Calu3 (cell line): ENCODE measurements at regions not wholly inside any gene's neighbourhood (a gene's known extent, or its start where the extent isn't known, plus 50 kb on each side); places are given as distances from the start of the nearest gene placed in this dataset.

Experiments
- BruUV-seq: library from RNA; stranded (reverse); fragments of 400-500 nt; replicated peaks from 2 replicates; lab custom pipeline; 2021; lab: Mats Ljungman, UMichigan
- CTCF ChIA-PET: fragments of 300-600 bp; sonication (Branson Sonifier 250); formaldehyde crosslinking; loops from one replicate; lab custom pipeline; 2022; ENCODE audit warnings: antibody characterized with exemption; lab: Charles Lee
- DNase-seq: peaks from one replicate; pipeline ENCODE4 v3.0.0; 2022
- H3K27ac Mint-ChIP-seq: one replicate; pipeline ENCODE4 v1.8.0; 2022; ENCODE audit warnings: mixed read lengths; ENCODE audit not compliant: unreplicated experiment
- H3K27me3 Mint-ChIP-seq: one replicate; pipeline ENCODE4 v1.8.0; 2022; ENCODE audit warnings: mixed read lengths; ENCODE audit not compliant: unreplicated experiment
- H3K36me3 Mint-ChIP-seq: one replicate; pipeline ENCODE4 v1.8.0; 2022; ENCODE audit warnings: mild to moderate bottlenecking, moderate library complexity, mixed read lengths; ENCODE audit not compliant: insufficient read depth, unreplicated experiment
- H3K4me1 Mint-ChIP-seq: one replicate; pipeline ENCODE4 v1.8.0; 2022; ENCODE audit warnings: mild to moderate bottlenecking, low read depth, mixed read lengths; ENCODE audit not compliant: unreplicated experiment
- H3K4me3 Mint-ChIP-seq: one replicate; pipeline ENCODE4 v1.8.0; 2022; ENCODE audit warnings: mild to moderate bottlenecking, low read depth, moderate library complexity, mixed read lengths; ENCODE audit not compliant: unreplicated experiment
- H3K9me3 Mint-ChIP-seq: one replicate; pipeline ENCODE4 v1.8.0; 2022; ENCODE audit warnings: low read depth, mixed read lengths; ENCODE audit not compliant: unreplicated experiment
- CTCF ChIP-seq: fragments of 200-600 bp; IDR thresholded peaks from one replicate; pipeline ENCODE4 v1.8.0; 2022; ENCODE audit warnings: antibody characterized with exemption; ENCODE audit not compliant: unreplicated experiment
- intact Hi-C: fragments of 100-400 bp; cut with micrococcal nuclease; formaldehyde crosslinking; loops from one replicate; pipeline ENCODE4 v1.10.0; 2022; ENCODE audit not compliant: unreplicated experiment

- TF ChIP-seq CTCF, result no peak
- no peaks in the 10 kb centered on the region for H3K27me3 Mint-ChIP-seq
- peaks cover 37% of the 10 kb centered on the region for H3K4me1 Mint-ChIP-seq
- DNase-seq, result no peak
- no TSS peak for BruUV-seq
- no peaks in the 10 kb centered on the region for H3K9me3 Mint-ChIP-seq
- H3K36me3 Mint-ChIP-seq, result no peaks in the 10 kb centered on the region
- intact Hi-C loops, result no loop called here
- CTCF ChIA-PET, result interaction anchor here (0.5 kb wide), 1 partner anchor 13 kb away, joined by 3 read pairs; no protein-coding TSS in a partner anchor
- H3K4me3 Mint-ChIP-seq, result no peak overlapping the region
- no peak overlapping the region for H3K27ac Mint-ChIP-seq
These were observed 335.0 kb upstream of the KCNH8 start for GRCh38 chr3:18813300-18813699.

- no peaks in the 10 kb centered on the region for H3K36me3 Mint-ChIP-seq
- no TSS peak for BruUV-seq
These were observed 336.0 kb upstream of the KCNH8 start for GRCh38 chr3:18812316-18812715.

GRCh38 chr3:18810306-18810661 lies 338.0 kb upstream of the KCNH8 start:
- CTCF ChIA-PET, result interaction anchor here (0.7 kb wide), 1 partner anchor 179 kb away, joined by 3 read pairs; no protein-coding TSS in a partner anchor
- DNase-seq, result no peak
- Mint-ChIP-seq H3K4me3 (no peak overlapping the region), H3K4me1 (peaks cover 43% of the 10 kb centered on the region), H3K36me3 (no peaks in the 10 kb centered on the region), H3K9me3 (peaks cover 2% of the 10 kb centered on the region), H3K27me3 (no peaks in the 10 kb centered on the region), H3K27ac (no peak overlapping the region)
- TF ChIP-seq CTCF, result no peak
- no TSS peak for BruUV-seq
- intact Hi-C loops, result no loop called here

More at GRCh38 chr3:18812316-18812715, 336.0 kb upstream of the KCNH8 start:
- Mint-ChIP-seq H3K9me3 (no peaks in the 10 kb centered on the region), H3K4me1 (peaks cover 43% of the 10 kb centered on the region), H3K4me3 (no peak overlapping the region), H3K27me3 (no peaks in the 10 kb centered on the region), H3K27ac (no peak overlapping the region)
- CTCF ChIA-PET, result no interaction called here
- intact Hi-C loops, result no loop called here
- no peak for TF ChIP-seq CTCF
- DNase-seq, result peak; percentile 60

- Mint-ChIP-seq H3K27ac (no peak overlapping the region), H3K9me3 (peaks cover 2% of the 10 kb centered on the region), H3K4me3 (no peak overlapping the region), H3K36me3 (no peaks in the 10 kb centered on the region), H3K27me3 (no peaks in the 10 kb centered on the region), H3K4me1 (peaks cover 43% of the 10 kb centered on the region)
- intact Hi-C loops, result no loop called here
- BruUV-seq, result no TSS peak
- CTCF ChIA-PET, result interaction anchor here (0.7 kb wide), 1 partner anchor 180 kb away, joined by 3 read pairs; no protein-coding TSS in a partner anchor
- DNase-seq, result no peak
- TF ChIP-seq CTCF, result no peak
These were observed 338.5 kb upstream of the KCNH8 start for GRCh38 chr3:18809640-18810305.
